Astrocyte (in vitro differentiated cells and primary cell): ENCODE measurements at regions not wholly inside any gene's neighbourhood (a gene's known extent, or its start where the extent isn't known, plus 50 kb on each side); places are given as distances from the start of the nearest gene placed in this dataset.

ENCODE experiments used
- DNase-seq: peaks from one replicate; pipeline ENCODE4 v3.0.0-alpha.2; 2010; ENCODE audit warnings: low read depth
- FAIRE-seq: peaks from 2 replicates; lab custom pipeline; 2011; peaks lifted over from hg19 to GRCh38; lab: Jason Lieb, UNC
- H2AFZ ChIP-seq: 2 replicates; pipeline ENCODE4 v1.6.0; 2012; ENCODE audit warnings: low read depth, low read length, inconsistent platforms
- H3K27ac ChIP-seq: 2 replicates; pipeline ENCODE4 v1.5.1; 2011; ENCODE audit warnings: low read depth, low read length, inconsistent platforms
- H3K27me3 ChIP-seq: 2 replicates; pipeline ENCODE4 v1.6.0; 2011; ENCODE audit warnings: low read length, inconsistent platforms; ENCODE audit not compliant: insufficient read depth
- H3K36me3 ChIP-seq: 2 replicates; pipeline ENCODE4 v1.5.1; 2011; ENCODE audit warnings: low read length, inconsistent platforms; ENCODE audit not compliant: insufficient read depth
- H3K4me1 ChIP-seq: 2 replicates; pipeline ENCODE4 v1.5.1; 2011; ENCODE audit warnings: low read length, inconsistent platforms; ENCODE audit not compliant: insufficient read depth
- H3K4me2 ChIP-seq: 2 replicates; pipeline ENCODE4 v1.6.0; 2012; ENCODE audit warnings: low read length, inconsistent platforms
- H3K4me3 ChIP-seq: 2 replicates; pipeline ENCODE4 v1.5.1; 2011; ENCODE audit warnings: low read depth, mild to moderate bottlenecking, low read length, inconsistent platforms; ENCODE audit not compliant: insufficient read depth
- H3K79me2 ChIP-seq: 2 replicates; pipeline ENCODE4 v1.6.0; 2012; ENCODE audit warnings: mild to moderate bottlenecking, low read length, inconsistent platforms; ENCODE audit not compliant: insufficient read depth
- H3K9ac ChIP-seq: 2 replicates; pipeline ENCODE4 v1.6.0; 2012; ENCODE audit warnings: mild to moderate bottlenecking, low read length, inconsistent platforms
- H3K9me3 ChIP-seq: 2 replicates; pipeline ENCODE4 v1.5.1; 2012; ENCODE audit warnings: low read depth, mild to moderate bottlenecking, low read length, inconsistent platforms; ENCODE audit not compliant: insufficient read depth
- H4K20me1 ChIP-seq: 2 replicates; pipeline ENCODE4 v1.6.0; 2012; ENCODE audit warnings: low read length, inconsistent platforms; ENCODE audit not compliant: insufficient read depth
- H3K27ac Mint-ChIP-seq: one replicate; pipeline ENCODE4 v1.8.0; 2021; ENCODE audit warnings: mild to moderate bottlenecking, mixed read lengths; ENCODE audit not compliant: unreplicated experiment
- H3K27me3 Mint-ChIP-seq: one replicate; pipeline ENCODE4 v1.8.0; 2021; ENCODE audit warnings: low read depth, mixed read lengths; ENCODE audit not compliant: unreplicated experiment
- H3K36me3 Mint-ChIP-seq: one replicate; pipeline ENCODE4 v1.8.0; 2021; ENCODE audit warnings: low read depth, mixed read lengths; ENCODE audit not compliant: unreplicated experiment
- H3K4me1 Mint-ChIP-seq: one replicate; pipeline ENCODE4 v1.8.0; 2021; ENCODE audit warnings: low read depth, mixed read lengths; ENCODE audit not compliant: unreplicated experiment
- H3K4me3 Mint-ChIP-seq: one replicate; pipeline ENCODE4 v1.8.0; 2021; ENCODE audit warnings: mild to moderate bottlenecking, moderate library complexity, mixed read lengths; ENCODE audit not compliant: unreplicated experiment
- H3K9me3 Mint-ChIP-seq: one replicate; pipeline ENCODE4 v1.8.0; 2021; ENCODE audit warnings: mild to moderate bottlenecking, mixed read lengths; ENCODE audit not compliant: unreplicated experiment
- EZH2 ChIP-seq: IDR thresholded peaks from 2 replicates; pipeline ENCODE4 v1.6.1; 2012; ENCODE audit warnings: mild to moderate bottlenecking, low read length, inconsistent platforms; ENCODE audit not compliant: insufficient read depth
- TF ChIP-seq, protein P1 (sequence below): IDR thresholded peaks from 2 replicates; pipeline ENCODE4 v1.5.1; 2011; ENCODE audit warnings: low read depth, mild to moderate bottlenecking, inconsistent platforms, low read length, moderate library complexity; ENCODE audit not compliant: insufficient read depth

DNA sequence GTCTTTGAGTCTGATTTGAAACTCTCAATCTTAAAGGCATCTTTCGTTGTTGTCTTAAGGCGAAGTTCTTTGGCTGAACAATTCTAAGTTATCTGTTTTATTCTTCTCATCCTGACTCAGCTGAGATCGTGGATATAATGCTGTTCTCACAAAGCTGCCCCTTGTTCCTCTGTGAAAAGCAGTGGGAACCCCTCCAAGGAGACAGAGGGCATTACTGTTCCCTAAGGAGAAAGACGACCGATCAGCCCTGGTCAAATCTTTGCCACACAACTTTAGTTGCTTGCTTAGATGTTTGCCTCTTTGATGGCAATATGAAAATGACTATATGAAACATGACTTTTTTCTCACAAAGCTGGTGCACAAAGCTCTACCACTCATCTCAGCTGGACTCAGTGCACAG lies 1016.7 kb downstream of the REEP3 start:
- H3K27me3 Mint-ChIP-seq = no peaks in the 10 kb centered on the region
- Histone ChIP-seq H3K79me2 (no peaks in the 10 kb centered on the region), H3K27me3 (no peaks in the 10 kb centered on the region), H3K27ac (no peak overlapping the region), H3K9ac (no peak overlapping the region), H3K9me3 (no peaks in the 10 kb centered on the region), H3K4me2 (no peak overlapping the region), H3K36me3 (no peaks in the 10 kb centered on the region), H4K20me1 (no peaks in the 10 kb centered on the region), H2AFZ (no peak overlapping the region), H3K4me3 (no peak overlapping the region), H3K4me1 (no peaks in the 10 kb centered on the region)
- no peak overlapping the region for H3K4me3 Mint-ChIP-seq
- H3K36me3 Mint-ChIP-seq = no peaks in the 10 kb centered on the region
- peaks cover 4% of the 10 kb centered on the region for H3K4me1 Mint-ChIP-seq
- no peak overlapping the region for H3K27ac Mint-ChIP-seq
- no peak for FAIRE-seq
- DNase-seq = no peak
- TF ChIP-seq EZH2 = no peak
- TF ChIP-seq, protein P1, sequence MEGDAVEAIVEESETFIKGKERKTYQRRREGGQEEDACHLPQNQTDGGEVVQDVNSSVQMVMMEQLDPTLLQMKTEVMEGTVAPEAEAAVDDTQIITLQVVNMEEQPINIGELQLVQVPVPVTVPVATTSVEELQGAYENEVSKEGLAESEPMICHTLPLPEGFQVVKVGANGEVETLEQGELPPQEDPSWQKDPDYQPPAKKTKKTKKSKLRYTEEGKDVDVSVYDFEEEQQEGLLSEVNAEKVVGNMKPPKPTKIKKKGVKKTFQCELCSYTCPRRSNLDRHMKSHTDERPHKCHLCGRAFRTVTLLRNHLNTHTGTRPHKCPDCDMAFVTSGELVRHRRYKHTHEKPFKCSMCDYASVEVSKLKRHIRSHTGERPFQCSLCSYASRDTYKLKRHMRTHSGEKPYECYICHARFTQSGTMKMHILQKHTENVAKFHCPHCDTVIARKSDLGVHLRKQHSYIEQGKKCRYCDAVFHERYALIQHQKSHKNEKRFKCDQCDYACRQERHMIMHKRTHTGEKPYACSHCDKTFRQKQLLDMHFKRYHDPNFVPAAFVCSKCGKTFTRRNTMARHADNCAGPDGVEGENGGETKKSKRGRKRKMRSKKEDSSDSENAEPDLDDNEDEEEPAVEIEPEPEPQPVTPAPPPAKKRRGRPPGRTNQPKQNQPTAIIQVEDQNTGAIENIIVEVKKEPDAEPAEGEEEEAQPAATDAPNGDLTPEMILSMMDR = no peak
- H3K9me3 Mint-ChIP-seq = no peaks in the 10 kb centered on the region

- H3K27me3 Mint-ChIP-seq = no peaks in the 10 kb centered on the region
Measured at GRCh38 chr10:64546073-64546472, 1024.9 kb downstream of the REEP3 start.

DNA sequence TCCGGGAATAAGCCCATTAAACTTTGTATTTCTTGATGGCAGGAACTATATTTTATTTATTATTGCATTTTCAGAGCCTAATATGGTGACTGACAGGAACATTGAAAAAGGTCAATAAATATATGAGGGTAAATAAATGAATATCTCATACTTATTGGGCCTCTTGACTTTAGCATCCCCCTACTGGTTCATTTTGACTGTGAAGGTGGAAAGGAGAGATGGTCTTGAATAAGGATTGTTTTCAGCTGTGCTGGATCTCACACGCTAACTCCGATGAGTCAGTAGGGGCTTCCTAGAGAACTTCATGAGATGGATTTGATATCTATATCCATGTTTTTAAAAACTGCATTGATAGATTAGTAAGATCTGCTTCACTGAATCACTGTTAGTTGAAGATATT lies 1026.0 kb downstream of the REEP3 start:
- no peak for DNase-seq
- Histone ChIP-seq H4K20me1 (no peaks in the 10 kb centered on the region), H3K9ac (no peak overlapping the region), H2AFZ (no peak overlapping the region), H3K4me2 (no peak overlapping the region), H3K4me3 (no peak overlapping the region), H3K36me3 (no peaks in the 10 kb centered on the region), H3K27ac (no peak overlapping the region), H3K9me3 (no peaks in the 10 kb centered on the region), H3K27me3 (no peaks in the 10 kb centered on the region), H3K4me1 (no peaks in the 10 kb centered on the region), H3K79me2 (no peaks in the 10 kb centered on the region)
- TF ChIP-seq EZH2 = no peak
- TF ChIP-seq, protein P1 = no peak
- Mint-ChIP-seq H3K4me1 (no peaks in the 10 kb centered on the region), H3K27ac (no peak overlapping the region), H3K36me3 (no peaks in the 10 kb centered on the region), H3K4me3 (no peak overlapping the region), H3K9me3 (no peaks in the 10 kb centered on the region), H3K27me3 (no peaks in the 10 kb centered on the region)
- no peak for FAIRE-seq

More at GRCh38 chr10:64546073-64546472, 1024.9 kb downstream of the REEP3 start:
- Histone ChIP-seq H3K9ac (no peak overlapping the region), H3K27me3 (no peaks in the 10 kb centered on the region), H2AFZ (no peak overlapping the region), H3K27ac (no peak overlapping the region), H3K4me2 (no peak overlapping the region), H3K36me3 (no peaks in the 10 kb centered on the region), H4K20me1 (no peaks in the 10 kb centered on the region), H3K4me3 (no peak overlapping the region), H3K4me1 (no peaks in the 10 kb centered on the region), H3K9me3 (no peaks in the 10 kb centered on the region), H3K79me2 (no peaks in the 10 kb centered on the region)
- Mint-ChIP-seq H3K4me1 (no peaks in the 10 kb centered on the region), H3K4me3 (no peak overlapping the region), H3K9me3 (no peaks in the 10 kb centered on the region), H3K36me3 (no peaks in the 10 kb centered on the region), H3K27ac (no peak overlapping the region)
- TF ChIP-seq EZH2 = no peak
- TF ChIP-seq, protein P1 = no peak
- FAIRE-seq (no peak), DNase-seq (no peak)
